ENCODE measurements at regions not wholly inside any gene's neighbourhood (a gene's known extent, or its start where the extent isn't known, plus 50 kb on each side); places are given as distances from the start of the nearest gene placed in this dataset.
"Not testable (repeated sequence)": the region's sequence is repeated elsewhere in the genome, so short reads cannot be mapped to it uniquely, and the experiment has no call there.

DNA sequence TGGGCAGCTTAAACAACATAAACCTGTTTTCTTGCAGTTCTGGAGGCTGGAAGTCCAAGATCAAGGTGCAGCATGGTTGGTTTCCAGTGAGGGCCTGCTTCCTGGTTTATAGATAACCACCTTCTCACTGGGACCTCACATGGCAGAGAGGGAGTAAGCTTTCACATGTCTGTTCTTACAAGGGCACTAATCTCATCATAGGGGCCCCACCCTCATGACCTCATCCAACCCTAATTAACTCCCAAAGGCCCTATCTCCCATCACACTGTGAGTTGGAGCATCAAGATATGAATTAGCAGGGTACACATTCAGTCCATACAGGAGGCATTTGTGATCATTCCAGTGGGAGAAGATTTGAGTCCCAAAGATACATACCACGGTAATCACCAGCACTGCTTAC, 50.5 kb upstream of the GRIN2A start:
- DNase-seq = no peak

DNA sequence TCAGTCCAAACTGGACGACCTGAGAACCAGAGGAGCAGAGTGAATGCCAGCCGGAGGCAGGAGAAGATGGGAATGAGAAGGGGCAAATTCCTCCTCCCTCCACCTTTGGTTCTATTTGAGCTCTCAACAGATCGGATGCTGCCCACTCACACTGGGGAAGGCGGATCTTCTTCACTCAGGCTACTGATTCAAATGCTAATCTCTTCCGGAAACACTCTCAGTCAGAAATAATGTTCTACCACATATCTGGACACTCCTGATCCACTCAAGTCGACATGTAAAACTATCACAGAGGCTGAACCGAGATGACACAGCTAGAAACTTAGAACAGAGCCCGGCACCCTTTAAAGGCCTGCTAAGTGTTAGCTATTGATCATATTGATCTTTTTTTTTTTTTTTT, 57.4 kb upstream of the GRIN2A start:
- no peak for DNase-seq

DNA sequence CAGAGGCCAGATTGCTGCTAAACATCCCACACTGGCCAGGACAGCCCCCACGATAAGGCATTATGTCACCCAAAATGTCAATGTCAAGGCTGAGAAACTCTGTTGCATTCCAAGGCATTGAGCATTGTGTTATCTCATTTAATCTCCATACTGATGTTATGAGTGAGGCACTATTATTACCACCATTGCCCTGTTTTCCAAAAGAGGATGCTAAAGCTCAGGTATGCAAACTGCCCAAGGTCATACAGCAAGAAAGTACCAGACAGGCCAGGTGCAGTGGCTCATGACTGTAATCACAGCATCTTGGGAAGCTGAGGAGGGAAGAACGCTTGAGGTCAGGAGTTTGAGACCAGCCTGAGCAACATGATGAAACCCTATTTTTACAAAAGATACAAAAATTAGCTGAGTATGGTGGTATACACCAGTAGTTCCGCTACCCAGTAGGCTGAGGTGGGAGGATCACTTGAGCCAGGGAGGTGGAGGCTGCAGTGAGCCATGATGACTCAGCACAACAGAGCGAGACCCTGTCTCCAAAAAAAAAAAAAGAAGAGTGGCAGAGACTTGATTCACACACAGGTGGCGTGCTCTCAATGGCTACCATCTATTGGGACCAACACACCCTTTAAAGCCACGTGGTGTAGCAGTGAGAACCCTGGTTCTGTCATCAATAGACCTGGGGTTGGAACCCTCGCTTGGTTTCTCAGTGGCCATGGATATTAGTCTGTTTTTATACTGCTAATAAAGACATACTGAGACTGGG, 58.8 kb upstream of the GRIN2A start:
- DNase-seq = no peak

DNA sequence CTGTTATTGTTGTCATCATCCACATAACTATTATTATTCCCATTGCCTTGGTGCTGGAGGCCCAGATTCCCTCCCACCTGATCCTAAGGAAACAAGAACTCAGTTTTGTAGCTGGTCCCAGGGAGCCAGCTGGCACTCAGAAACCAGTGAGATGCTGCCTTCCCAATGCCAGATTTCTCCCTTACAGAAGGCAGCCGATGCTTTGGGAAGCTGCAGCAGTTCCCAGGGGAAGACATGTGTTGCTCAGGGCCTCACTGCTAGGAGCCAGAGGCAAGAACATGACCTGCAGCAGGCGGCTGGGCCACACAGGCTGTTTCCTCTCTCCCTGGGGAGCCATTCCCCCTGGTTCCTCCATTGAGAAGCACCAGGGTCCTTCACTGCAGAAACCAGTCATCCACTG, 59.9 kb upstream of the GRIN2A start:
- DNase-seq = no peak

DNA sequence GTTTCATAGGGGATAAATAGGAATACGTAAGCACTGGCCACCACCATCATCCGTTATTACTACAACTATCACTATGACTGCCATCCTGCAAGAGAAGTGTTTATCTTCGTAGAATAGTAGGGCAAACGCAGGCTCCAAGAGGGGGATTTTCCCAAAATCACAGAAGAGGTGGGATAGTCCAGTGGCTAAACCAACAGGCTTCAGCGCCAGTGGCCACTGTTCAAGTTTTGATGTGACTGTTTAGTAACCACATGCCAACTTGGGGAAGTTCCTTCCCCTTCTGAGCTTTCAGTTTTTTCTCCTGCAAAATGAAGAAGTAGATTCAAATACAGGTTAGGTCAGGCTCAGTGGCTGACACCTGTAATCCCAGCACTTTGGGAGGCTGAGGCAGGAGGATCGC, 60.7 kb upstream of the GRIN2A start:
- DNase-seq = no peak

DNA sequence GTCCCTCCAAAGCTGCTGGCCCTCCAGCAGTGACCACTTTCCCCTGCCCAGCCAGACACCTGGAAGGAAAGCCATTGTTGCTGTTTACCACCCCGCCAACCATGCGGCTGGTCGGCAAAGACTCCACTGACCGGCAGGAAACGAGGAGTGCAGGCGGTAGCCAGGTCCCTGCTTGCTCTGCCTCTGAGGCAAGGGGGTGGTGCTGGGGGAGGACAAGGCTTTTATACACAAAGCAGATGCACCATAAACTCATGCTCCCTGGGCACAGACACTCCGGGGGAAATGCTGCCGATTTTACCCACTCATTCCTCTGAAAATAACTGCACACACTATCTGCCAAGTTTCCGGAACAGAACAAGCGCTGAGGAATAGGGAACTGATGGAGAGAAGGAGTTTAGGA, 62.8 kb upstream of the GRIN2A start:
- DNase-seq = no peak

DNA sequence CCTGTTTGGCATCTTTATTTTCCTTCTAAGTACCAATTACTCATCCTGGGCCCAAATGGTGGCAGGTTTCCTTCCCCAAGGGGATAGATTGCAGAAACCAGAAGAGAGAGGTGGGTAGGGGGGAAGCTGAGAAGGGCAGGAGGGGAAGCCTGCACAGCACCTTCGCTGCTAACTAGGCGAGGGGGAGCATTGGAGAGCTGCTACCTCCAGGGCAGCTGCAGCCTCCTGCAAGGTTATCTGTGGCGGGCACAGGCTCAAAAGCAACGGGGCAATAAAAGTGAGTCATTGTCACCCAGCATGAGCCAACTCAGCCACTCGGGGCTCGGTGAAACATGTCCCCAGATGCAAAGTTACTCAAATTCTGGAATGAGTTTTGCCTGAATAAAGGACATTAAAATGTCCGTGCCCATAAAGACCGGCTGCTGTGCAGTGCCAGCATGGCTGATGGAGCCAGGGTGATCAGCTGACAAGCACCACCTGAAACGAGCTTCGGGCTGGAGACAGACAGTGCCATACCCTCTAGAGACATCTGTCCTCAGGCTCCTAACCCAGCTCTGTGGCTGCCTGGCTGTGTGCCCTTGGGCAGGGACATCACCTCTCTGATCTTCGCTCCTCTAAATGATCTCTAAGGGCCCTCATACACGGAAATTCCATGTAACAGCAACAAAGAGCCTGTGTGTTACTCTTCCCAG, 68.1 kb upstream of the GRIN2A start:
- DNase-seq = no peak

DNA sequence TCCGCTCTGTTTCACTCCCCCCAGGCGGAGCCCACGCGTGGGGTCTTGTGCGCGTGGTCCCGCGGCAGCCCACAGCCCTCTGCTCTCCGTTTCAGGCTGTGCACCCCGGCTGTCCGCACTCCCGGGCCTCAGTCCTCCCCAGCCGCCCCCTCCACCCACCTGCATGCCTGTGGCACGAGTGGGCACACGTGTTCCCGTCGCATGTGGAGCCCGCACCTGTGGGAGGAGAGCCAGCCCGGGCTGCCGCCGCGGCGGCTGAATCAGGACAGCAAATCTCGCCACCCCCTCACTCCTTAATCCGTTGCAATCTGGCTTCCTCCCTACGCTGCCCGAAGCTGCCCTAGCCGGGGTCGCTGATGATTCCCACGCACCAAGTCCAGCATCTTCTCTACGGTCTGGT, 69.9 kb upstream of the GRIN2A start:
- no peak for DNase-seq

DNA sequence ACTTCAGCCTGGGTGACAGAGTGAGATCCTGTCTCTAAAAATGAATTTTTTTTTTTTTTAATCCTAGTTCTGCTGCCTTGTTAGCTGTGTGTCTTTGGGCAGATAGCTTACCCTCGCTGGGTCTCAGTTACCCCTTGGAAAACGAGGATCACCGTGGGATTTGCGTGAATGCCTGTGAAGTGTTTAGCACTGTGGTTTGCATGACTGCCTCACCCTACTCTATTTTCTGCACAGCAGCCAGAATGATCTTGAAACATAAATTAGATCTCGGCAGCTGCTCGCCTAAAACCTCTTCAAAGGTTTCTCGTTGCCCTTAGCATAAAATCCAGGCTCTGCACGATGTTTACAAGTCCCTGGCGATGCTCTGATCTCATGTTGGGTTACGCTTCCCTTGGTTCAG, 71.2 kb upstream of the GRIN2A start:
- no peak for DNase-seq

DNA sequence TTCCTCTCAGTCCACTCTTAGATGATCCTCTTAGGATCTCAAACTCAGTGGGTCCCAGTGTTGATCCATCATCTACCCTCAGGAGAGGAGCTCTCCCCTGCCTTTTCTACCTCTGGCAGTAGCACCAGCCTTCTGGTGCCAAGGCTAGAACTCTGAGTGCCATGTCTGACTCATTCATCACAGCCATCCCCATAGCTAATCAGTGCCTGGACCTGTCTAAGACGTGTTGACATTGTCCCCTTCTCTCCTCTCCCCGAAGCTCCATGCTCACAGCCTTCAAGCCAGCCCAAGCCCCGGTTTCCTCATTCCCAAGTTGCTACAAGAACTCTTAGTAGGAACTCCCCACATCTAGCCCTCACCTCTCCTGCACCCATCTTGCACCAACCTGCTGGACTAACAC, 73.5 kb upstream of the GRIN2A start:
- DNase-seq = no peak

DNA sequence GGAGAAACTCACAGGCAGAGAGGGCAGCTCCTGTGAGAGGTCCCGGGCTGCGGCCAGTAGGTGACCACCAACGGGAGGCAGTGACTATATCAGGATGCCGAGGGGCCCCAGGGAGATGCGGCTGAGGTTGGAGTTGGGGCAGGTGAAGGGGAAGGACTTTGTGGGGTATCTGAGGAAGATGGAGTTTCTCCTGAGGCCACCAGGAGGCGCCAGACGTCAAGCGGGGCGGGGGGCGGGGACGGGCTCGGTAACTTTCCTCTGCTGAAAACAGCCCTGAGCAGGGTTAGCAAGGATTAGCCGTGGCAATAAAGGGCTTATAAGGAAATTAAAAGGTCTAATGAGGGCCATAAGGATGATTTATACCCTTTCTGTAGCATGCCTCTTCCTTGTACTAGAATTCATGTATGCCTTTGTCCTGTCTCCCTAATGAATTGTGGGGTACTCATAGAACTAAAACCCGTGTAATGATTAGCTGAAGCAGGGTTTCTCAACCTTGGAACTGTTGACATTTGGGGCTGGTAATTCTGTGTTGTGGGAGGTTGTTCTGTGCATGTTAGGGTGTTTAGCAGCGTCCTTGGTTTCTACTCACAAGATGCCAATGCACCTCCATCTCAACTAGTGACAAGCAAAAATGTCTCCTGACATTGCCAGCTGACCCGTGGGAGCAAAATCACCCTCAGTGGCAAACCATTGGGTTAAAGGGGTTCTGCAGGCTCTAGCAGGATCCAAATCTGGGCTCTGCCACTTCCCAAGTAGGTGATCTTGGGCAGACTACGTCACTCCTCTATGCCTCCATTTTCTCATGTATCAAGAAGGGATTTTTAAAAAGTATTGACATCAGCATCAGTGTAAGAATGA, 74.8 kb upstream of the GRIN2A start:
- DNase-seq = peak; percentile 8

DNA sequence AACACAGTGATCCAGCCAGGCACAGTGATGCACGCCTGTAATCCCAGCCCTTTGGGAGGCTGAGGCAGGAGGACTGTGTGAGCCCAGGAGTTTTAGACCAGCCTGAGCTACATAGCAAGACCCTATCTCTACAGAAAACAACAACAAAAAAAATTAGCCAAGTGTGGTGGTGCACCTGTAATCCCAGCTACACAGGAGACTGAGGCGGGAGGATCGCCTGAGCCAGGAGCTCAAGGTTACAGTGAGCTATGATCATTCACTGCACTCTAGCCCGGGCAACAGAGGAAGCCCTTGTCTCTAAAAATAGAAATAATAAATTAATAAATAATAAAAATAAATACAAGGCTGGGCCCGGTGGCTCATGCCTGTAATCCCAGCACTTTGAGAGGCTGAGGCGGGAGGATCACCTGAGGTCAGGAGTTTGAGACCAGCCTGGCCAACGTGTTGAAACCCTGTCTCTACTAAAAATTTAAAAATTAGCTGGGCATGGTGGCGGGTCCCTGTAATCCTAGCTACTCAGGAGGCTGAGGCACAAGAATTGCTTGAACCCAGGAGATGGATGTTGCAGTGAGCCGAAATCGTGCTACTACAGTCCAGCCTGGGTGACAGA, 75.5 kb upstream of the GRIN2A start:
- DNase-seq = not testable (repeated sequence)

DNA sequence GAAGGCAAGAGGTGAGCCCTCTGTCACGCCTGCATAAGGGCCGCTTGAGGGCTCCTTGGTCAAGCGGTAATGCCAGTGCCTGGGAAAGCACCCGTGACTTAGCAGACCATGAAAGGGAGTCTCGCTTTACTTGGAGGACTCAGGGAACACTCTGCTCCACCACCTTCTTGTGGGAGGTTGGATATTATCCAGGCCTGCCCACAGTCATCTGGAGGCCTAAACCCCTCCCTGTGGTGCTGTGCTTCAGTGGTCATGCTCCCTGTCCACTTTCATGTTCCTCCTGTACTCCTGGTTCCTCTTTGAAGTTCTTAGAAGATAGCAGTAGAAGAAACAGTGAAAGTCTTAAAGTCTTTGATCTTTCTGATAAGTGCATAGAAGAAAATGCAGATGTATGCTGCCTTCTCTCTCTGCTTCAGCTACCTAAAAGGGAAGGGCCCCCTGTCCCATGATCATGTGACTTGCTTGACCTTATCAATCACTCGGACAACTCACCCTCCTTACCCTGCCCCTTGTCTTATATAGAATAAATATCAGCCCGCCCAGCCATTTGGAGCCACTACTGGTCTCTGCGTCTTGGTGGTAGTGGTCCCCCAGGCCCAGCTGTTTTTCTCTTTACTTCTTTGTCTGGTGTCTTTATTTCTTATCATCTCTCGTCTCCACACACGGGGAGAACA, 76.8 kb upstream of the GRIN2A start:
- DNase-seq = not testable (repeated sequence)

DNA sequence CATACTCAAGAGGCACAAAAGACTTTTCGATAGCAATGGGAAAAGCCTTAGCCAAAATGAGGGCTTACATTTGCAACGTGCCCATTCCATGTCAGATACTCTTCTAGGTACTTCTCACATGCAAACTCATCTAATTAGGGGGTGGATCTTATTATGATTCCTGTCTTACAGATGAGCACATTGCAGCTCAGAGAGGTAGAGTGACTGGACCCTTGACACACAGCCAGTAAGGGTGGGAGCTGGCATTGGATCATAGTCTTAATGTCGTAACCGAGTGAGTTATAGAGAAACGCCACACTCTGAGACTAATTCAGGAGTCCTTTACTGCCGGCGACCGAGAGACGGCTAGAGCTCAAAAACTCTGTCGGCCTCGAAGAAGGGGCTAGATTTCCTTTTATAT, 78.8 kb upstream of the GRIN2A start:
- DNase-seq = no peak

DNA sequence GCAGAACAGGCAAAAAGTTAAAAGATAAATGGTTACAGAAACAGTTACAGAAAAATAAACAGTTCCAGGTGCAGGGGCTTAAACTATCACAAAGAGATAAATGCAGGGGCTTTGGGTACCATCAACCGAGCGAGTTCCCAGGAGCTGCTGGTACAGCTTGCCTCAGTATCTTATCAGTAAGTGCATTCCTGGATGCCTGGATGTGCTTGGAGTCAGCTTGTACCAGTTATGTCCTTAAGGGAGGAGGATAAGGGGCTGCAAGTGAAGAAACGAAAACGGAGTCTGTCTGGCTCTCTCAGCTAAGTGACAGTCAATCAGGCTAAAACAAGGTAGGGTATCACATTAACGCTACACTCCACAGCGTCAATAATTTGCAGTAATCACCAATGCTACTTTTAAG, 79.3 kb upstream of the GRIN2A start:
- DNase-seq = not testable (repeated sequence)

DNA sequence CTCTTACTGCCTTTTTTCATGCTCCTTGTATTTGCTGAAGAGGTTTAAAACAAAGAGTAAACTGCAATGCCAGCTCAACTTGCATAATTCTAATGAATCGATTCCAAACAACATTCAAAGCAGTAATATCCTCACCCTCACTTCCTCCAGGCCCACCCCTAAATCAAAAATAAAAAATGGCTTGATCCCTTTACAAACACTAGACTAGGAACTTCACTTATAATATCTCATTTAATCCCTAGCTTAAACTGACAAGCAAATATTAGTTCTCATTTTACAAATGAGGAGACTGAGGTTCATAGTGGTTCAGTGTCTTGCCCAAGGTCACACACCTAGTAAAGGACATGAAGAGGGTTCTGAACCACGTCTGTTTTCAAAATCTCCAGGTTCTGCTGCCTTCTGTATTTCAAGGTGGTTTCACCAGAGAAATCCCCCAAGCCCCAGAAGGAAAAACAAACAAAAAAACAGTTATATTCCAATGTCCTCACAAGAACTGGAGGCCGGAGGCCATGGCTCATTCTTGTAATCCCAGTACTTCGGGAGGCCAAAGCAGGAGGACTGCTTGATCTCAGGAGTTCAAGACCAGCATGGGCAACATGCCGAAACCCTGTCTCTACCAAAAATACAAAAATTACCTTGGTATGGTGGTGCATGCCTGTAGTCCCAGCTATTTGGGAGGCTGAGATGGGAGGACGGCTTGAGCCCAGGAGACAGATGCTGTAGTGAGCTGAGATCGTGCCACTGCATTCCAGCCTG, 80.3 kb upstream of the GRIN2A start:
- no peak for DNase-seq

DNA sequence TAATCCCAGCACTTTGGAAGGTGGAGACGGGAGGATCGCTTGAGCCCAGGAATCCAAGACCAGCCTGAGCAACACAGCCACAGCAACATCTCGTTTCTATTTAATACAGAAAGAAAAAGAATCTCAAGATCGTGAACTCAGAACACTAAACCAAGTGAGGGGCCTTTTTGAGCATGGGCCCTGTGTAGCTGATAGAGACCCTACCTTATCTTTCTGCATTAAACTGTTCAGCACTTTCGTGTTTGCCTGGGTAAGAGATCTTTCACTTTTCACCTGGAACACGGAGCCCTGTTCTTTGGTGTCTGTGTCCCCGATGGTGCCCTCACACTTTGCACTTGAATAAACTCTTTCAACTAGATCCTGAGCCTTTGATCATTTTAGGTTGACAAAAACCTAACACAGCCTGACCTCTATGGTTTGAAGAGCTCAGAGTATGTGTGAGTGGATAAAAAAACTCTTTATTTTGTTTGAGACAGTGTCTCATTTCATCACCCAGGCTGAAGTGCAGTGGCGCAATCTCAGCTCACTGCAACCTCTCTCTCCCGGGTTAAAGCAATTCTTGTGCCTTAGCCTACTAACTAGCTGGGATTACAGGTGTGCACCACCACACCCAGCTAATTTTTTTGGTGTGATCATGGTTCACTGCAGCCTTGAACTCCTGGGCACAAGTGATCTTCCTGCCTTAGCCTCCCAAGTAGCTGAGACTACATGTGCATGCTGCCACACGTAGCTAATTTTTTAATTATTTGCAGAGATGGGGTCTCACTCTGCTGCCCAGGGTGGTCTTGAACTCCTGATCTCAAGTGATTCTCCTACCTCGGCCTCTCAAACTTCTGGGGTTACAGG, 83.8 kb upstream of the GRIN2A start:
- DNase-seq = no peak

DNA sequence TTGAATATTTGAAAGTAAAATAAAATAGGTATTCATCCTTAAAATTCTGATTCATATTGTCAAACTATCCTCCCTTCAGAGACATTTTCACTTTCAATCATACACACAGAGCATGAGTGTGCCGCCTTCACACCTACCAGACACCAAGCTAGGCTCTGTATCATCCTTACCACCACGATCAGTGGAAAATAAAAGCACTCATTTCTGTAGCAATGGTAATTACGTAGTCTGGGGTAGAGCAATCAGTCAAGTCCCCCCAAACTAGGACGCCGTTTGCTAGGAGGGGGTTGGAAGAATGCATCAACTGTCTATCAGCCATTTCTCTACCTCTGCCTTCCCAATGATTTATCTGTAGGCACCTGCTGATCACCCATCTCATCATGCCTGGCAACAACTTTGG, 84.6 kb upstream of the GRIN2A start:
- no peak for DNase-seq

DNA sequence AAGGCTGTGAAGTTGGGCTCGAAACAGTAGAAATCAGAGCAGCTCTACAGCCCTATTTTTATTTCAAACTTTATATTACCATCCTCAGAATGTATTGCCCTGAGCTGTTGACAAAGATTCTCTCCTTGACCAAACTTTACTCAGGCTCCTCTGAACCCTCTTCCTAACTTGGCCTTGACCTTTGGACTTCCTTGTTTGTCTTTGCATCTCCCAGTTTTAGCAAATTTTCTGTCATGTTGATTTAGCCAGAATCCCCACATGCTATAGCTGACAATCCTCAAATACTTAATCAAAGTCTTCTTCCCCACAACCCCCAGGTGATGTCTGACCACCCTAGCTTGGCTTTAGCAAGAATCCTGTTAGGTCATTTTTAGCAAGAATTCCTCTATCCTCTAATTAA, 87.4 kb upstream of the GRIN2A start:
- DNase-seq = no peak

DNA sequence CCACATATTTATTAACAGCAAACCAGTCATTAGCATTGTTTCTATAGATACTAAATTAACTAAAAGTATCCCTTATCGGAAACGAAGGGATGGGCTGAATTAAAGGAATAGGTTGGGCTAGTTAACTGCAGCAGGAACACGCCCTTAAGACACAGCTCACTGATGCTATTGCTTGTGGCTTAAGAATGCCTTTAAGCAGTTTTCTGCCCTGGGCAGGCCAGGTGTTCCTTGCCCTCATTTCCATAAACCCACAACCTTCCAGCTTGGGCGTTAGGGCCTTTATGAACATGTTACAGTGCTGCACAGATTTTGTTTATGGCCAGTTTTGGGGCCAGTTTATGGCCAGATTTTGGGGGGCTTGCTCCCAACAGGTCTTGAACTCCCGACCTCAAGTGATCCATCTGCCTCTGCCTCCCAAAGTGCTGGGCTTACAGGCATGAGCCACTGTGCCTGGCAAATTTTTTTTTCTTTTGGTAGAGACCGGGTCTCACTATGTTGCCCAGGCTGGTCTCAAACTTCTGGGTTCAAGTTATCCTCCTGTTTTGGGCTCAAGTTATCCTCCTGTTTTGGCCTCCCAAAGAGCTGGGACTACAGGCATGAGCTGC, 90.1 kb upstream of the GRIN2A start:
- DNase-seq = not testable (repeated sequence)

Measured in fibroblast of upper back skin (primary cell).